ENCODE measurements at regions not wholly inside any gene's neighbourhood (a gene's known extent, or its start where the extent isn't known, plus 50 kb on each side); places are given as distances from the start of the nearest gene placed in this dataset.
"Not testable (repeated sequence)": the region's sequence is repeated elsewhere in the genome, so short reads cannot be mapped to it uniquely, and the experiment has no call there.

DNA sequence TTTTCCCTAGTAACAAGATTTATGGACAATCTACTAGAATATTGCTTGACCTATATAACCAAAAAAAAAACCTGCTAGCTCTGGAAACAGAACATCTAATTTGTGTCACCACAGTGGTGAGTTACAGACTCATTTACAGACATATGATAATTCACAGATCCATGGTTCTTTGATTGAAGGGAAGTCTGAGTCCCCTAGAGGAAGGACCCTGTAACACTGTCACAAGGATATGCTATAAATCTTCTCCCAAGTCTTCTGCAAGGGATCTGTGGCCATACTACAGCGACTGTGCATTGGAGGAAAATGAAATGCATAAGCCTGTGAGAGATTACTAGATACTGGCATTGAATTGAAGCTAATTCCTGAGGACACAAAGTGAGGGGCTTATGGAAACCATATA is 630.6 kb upstream of the SGCD start:
- DNase-seq (ENCODE audit: low read depth in 2 of 2): no peak

DNA sequence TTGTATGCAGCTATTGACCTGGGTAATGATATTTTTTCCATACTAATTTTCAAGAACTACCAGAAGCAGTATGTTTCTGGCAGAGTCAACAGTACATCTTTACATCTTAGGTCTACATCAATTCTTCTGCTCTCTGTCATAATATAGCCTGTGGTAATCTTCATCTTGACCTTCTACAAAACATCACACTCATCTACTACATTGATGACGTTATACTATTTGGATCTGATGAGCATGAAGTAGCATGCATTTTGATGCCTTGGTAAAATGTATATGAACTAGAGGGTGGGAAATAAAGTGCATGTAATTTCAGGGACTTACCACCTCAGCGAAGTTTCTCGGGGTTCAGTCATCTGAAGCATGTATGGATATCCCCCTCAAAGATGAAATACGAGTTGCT is 629.7 kb upstream of the SGCD start:
- DNase-seq (ENCODE audit: low read depth in 2 of 2): no peak

DNA sequence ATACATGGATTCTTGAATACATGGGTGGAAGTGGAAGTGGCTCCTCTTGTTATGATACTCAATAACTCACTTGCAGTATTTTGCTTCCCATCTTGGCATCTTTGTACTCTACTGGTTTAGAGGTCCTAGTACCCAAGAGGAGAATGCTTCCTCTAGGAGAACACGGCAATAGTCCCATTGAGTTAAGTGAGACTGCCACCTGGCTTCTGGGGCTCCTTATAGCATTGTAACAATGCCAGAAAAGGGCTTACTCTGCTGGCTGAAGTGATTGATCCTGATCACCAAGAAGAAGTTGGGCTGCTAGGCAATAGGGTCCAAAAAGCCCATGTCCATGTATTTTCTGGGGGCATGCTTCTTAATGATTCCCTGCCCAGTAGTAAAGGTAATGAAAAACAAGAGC is 627.6 kb upstream of the SGCD start:
- no peak for DNase-seq (ENCODE audit: low read depth in 2 of 2)

DNA sequence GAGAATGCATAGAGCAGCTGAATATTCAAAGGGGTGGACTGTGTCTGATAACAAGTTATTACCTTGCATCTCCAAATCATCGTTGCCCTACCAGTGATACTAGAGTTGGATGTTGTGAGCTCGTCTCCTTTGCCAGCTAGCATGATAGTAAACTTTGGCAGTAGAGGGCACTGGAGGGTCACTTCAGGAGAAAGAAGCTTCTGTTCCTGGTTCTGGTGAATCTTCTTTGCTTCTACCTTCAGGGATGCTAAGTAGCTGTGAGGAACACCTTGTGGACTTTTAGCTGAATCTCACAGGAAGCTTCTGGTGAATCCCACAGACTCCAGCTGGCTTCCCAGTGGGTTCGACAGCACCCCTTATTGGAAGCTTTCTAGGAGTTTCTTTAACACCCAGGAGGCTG is 626.6 kb upstream of the SGCD start:
- DNase-seq (ENCODE audit: low read depth in 2 of 2): no peak

DNA sequence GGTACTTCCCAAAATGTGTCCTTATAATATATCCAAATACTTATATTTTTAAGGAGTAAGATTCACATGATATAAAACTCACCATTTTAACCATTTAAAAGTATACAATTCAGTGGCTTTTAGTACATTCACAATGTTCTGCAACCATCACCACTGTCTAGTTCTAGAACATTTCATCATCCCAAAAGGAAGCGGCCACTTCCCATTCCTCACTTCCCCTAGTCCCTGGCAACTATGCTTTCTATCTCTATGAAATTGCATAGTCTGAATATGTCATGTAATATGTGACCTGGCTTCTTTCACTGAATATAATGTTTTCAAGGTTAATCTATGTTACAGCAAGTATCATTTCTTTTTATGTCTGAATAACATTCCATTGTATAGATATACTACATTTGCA is 615.1 kb upstream of the SGCD start:
- no peak for DNase-seq (ENCODE audit: low read depth in 2 of 2)

DNA sequence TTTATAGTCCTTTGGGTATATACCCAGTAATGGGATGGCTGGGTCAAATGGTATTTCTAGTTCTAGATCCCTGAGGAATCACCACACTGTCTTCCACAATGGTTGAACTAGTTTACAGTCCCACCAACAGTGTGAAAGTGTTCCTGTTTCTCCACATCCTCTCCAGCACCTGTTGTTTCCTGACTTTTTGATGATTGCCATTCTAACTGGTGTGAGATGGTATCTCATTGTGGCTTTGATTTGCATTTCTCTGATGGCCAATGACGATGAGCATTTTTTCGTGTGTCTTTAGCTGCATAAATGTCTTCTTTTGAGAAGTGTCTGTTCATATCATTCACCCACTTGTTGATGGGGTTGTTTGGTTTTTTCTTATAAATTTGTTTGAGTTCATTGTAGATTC is 612.5 kb upstream of the SGCD start:
- DNase-seq (ENCODE audit: low read depth in 2 of 2): not testable (repeated sequence)

DNA sequence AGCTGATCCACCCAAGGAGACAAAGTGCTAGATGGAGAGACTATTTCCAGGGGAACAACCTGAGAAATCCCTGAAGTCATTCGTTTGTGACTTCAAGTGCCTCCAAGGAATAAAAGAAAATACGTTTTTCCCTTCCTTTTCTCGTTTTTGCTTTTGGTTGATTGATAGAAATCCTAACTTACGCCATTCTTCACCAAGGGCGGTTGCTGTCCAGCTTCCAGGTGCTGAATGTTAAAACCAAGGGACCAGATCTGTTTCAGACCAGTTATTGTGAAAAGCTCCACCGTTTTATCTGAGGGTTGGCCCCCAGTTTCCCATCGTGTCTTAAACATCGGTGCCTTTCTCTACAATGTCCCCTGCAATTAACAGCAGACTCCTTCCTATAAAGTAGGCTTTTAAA is 600.7 kb upstream of the SGCD start:
- DNase-seq (ENCODE audit: low read depth in 2 of 2): no peak

DNA sequence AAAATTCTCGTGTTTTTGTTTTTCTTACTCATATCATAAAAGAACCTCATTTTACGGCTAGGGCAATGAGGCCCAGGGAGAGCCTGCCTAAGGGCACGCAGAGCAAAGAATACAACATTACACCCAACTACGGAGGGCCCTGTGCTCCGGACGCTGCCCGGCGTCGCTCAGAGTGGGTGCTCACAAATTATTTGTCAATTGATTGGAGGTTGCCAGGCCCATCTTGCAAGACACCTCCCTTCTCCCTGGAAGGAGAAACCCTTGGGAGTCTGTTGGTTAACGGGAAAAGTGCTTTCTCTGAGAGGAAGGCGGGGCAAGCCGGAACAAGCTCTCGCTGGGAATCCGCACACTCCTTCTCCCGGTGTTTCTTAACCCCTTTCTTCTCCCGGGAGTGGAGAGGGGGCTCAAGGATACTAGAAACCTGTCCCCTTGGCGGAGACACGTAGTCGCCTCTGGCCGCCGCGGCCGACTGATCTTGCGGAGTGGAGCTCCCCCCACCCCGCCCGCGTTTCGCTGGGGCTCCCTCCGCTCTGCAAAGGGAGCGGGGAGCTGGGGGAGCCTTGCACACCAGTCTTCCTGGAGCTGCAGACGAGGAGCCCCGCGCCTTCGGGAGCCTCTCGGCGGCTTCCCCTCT is 599.3 kb upstream of the SGCD start:
- DNase-seq (ENCODE audit: low read depth in 2 of 2): no peak

DNA sequence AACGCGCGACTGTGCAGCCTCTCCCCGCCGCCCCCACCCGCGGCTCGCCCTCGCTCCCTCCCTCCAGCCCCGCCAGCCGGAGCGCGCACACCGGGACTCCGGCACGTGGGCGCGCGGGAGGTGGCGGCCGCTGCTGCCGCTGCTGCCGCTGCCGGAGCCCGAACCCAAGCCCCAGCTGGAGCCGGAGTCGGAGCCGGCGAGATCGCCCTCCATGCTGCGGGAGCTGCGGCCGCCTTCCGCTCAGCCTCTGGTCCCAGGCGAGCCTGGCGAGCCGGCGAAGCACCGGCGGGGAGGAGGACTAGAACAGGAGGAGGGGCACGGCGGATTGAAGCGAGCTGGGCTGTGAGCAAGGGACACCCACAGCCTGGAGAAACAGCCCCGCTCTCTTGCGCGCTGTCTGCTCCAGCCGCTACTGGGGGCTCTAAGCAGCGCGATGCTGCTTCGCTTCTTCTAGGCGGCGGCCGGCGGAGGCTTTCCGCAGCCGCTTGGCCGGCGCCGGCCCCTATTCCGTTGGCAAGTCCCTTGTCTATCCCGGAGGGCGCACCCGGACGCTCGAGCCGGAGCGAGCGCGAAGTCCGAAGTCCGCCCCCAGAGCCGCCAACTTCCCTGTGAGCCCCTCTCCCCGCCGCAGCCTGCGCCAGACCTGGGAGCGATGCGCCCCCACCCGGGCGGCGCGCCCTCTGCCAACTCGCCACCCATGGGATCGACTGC is 598.7 kb upstream of the SGCD start:
- no peak for DNase-seq (ENCODE audit: low read depth in 2 of 2)

DNA sequence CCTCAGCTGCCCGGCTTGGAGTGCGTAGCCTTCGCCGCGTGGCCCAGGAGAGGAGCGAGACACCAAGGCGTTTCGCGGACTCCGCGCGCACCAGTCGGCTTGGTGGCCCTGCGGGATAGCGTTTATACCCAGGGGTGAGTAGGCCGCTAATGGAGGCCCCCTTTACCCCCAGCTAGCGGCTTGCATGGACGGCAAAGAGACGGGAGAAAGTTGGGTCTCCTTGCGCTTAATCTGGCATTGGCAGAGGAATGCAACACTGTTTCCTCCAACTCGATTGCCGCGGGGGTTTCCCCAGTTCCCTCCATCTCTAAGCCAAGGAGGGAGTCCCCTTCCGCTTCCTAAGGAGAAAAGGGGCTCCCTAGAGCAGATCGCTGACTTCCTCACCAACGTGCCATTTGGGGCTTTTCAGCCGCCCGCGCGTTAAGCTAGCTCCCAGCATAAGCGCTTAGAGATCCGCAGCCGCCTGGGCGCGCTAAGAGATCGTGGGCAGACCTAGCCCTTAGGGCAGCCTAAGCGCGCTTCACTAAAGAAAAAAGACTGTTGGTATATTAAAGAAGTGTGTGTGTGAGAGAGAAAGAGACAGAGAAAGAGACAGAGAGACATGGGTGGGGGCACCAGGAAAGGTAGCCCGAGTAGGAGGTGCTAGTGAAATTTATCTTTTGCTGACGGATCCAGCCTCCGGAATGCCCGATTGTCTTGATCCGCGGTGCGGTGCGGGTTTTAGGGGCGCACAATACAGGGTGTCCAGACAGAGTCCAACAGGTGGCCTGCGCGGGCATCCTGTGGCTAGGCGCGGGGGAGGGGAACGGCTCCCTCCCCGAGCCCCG is 597.9 kb upstream of the SGCD start:
- no peak for DNase-seq (ENCODE audit: low read depth in 2 of 2)

DNA sequence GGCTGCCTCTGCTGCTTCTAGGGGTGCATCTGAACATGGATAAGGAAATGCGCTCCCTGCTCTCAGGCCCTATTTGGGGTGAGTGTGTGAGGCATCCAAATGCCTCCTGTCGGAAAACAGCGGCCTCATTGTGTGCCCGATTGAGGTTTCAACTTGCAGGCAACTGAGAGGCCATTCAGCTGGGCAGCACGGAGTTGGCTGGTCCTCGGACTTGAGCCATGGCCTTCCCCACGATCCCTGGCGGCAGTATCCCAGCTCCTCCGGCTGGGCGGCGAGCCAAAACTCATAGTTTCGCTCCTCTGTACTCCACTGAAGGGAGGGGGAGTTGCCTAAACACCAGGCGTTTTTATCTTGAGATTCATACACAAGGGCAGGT is 597.3 kb upstream of the SGCD start:
- DNase-seq (ENCODE audit: low read depth in 2 of 2): no peak

DNA sequence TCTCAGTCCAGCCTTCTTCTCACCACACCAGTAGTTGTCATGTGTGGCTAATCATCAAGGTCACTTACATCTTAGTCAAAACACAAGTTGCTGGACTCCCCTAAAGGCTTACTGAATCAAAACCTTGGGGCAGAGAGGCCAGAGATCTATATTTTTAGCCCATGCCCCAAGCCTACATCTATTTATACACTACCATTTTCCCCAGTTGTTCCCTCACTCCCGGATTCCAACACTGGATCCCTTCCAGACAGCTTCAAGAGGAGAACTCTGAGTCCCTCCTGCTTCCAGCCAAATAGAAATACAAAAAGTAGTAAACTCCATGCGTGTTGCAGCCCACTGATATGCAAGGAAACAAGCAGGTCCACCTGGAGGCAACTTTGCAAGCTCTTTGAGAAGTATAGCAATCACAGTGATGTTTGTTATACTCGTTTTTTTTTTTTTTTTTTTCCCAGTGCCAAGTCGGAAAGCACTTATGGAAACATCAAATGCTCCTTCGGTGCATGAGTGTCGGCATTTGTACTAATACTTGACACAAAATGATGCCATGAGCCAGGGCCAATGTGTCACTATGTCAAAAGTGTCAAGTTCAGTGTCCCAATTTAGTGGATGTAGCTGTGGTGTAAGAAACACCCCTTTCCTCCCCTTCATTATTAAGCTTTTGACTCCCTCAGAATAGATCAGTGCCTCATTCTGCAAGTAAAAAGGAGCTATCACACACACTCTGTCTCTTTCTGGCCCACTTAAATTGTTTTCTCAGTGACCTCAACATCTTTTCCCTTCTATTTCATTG is 594.2 kb upstream of the SGCD start:
- no peak for DNase-seq (ENCODE audit: low read depth in 2 of 2)

DNA sequence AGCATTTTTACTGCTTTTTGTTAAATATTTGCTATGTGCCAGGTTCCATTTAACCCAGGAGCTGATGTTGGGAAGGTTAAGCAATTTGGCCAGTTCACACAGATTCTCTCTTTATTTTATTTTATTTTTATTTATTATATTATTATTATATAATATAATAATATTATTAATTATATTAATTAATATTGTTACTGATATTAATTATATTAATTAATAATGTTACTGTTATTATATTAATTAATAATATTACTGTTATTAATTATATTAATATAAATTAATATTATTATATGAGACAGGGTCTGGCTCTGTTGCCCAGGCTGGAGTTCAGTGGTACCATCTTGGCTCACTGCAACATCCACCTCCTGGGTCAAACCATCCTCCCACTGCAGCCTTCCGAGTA is 593.0 kb upstream of the SGCD start:
- no peak for DNase-seq (ENCODE audit: low read depth in 2 of 2)

DNA sequence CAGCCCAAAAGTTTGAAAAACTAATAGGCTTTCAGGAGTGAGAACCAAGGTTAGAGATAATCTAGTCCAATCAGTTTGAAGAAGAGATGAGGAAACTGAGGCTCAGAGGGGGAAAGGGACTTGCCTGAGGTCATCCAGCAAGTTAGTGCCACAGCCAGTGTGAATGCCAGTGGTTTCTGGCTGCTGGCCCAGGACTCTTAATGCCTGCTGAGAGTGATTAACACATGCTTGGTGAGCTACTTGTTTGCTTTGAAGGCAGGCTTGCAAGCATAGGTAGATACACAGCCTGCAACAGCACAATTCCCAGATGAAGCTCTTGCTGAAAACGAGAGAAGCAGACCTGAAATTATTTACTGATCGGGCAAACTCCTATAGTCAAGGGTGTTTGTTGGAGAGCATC is 591.6 kb upstream of the SGCD start:
- no peak for DNase-seq (ENCODE audit: low read depth in 2 of 2)

DNA sequence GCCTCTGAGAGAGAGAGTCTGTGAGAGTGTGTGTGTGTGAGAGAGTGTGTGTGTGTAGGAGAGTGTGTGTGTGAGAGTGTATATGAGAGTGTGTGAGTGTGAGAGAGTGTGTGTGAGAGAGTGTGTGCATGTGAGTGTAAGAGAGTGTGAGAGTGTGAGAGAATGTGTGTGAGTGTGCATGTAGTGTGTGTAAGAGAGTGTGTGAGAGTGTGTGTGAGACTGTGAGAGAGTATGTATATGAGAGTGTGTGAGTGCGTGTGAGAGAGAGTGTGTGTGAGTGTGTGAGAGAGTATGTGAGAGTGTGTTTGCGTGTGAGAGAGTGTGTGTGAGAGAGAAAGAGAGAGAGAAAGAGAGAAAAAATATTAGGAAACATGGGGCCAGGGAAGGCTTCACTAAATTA is 588.3 kb upstream of the SGCD start:
- DNase-seq (ENCODE audit: low read depth in 2 of 2): no peak

DNA sequence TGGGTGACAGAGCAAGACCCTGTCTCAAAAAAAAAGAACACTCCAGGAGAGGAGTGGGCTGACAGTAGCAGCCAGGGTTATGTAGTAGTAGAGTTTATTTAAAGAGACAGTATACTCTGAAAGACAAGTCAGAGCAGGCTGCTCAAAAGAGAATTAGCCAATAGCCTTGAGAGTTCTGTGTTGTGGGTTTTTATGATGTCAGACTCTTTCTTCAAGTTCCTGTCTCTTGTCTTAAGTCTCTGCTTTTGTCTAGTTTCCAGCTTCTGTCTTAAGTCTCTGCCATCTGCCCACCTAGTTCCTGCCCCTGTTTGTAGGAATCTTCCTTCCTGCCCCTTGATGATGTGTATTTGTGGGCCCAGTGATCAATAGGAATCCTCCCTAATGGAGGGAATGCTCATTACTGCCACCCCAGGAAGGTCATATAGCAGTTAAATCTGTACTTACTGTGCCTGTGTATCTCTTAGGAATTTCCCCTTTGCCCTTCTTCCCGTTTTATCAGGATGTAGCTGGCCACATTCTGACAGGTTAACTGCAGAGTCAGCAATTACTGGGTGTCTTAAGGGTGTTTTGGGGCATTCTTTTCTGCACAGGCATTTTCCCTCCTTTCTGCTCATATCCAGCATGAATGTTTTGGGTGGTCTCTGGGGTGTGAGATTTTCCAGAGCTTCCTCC is 580.5 kb upstream of the SGCD start:
- DNase-seq (ENCODE audit: low read depth in 2 of 2): no peak

DNA sequence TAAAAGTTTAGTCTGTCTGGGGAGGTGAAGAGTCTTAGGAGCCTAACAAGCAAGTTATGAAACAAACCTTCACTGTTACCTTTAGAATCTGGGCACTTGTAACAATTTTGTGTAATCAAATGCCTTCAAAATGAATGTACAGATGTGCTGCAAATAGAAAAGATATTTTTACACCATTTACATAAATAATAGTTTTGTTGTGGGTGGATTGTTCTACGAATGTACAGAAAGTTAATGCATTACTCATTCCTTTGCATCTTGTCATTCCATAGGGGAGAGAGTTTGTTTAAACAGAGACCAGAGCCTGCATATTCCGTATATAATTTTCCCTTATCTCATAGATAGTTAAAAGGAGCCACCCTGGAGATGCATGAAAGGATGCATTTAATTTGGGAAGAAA is 576.9 kb upstream of the SGCD start:
- no peak for DNase-seq (ENCODE audit: low read depth in 2 of 2)

DNA sequence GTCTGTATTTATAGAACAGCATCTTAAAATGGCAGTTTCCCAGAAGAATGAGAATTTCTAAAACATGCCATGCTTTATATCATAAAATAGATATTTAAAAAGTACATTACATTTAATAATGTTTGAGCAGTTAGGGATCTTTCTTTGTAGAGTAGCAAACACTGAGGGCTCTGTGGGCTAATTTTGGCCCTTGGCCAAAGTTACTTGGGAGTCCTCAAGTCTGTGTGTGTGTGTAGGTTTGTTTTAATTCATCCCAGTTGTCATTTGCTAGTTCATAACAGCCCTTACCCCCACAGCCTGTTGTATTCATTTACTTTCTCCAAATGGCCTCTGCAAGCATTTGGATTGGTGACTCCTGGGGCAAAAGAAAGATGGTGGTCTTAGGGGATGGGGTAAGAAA is 576.4 kb upstream of the SGCD start:
- no peak for DNase-seq (ENCODE audit: low read depth in 2 of 2)

DNA sequence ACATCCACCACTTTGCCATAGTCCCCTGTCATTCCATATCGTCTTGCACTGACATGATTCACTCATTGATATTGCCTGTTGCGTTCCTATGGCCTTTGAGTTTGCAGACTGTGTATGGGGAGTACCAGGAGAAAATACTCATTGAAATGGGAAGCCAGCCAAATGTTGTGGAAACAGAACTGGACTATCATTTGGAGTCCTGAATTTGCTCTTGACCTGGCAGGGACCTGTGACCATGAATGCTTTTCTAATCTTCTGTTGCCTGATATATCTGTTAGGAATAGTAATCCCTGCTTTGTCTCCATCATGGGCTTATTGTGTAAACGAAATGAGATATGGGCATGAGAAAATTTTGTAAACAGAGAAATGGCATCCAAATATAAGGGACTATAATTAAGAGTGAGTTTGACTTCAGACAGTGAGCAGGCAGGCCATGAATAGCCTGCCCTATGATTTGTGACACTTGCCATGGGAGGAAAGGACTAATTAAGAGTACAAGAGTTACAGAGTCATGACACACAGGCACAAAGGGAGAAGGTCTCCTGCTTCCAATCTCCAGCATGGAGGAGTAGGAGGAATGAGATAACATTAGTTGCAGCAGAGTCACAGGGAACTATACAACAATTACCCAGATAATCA is 572.9 kb upstream of the SGCD start:
- DNase-seq (ENCODE audit: low read depth in 2 of 2): no peak

DNA sequence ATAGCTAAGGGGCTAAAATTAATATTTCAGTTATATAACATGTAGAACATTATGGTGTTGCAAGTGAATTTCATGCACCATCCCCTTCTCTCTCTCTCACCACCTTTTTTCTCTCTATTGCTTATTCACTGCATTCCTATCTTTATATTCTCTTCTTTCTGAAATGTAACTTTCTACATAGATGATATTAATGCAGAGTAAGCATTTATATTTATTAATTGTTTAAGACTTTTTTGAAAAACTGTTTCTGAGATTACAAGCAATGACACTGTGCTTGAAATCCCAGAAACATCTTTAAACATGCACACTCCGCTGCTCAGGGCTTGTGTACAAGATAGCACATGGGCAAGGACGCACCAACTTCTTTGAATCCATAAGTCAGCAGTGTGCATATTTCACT is 567.7 kb upstream of the SGCD start:
- DNase-seq (ENCODE audit: low read depth in 2 of 2): no peak

DNA sequence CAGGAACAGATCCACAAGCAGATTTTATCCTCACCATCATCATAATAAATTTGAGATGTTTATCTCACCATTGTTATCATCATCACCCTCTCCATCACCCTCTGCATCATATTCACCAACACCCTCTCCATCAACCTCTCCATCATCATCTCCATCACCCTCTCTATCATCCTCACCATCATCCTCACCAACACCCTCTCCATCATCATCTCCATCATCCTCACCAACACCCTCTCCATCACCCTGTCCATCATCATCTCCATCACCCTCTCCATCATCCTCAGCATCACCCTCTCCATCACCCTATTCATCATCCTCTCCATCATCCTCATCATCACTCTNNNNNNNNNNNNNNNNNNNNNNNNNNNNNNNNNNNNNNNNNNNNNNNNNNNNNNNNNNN is 567.0 kb upstream of the SGCD start:
- no peak for DNase-seq (ENCODE audit: low read depth in 2 of 2)
